GM12878 (cell line): ENCODE measurements at regions not wholly inside any gene's neighbourhood (a gene's known extent, or its start where the extent isn't known, plus 50 kb on each side); places are given as distances from the start of the nearest gene placed in this dataset.

Source experiments
- BCLAF1 ChIP-seq: fragments of 450-650 bp; IDR thresholded peaks from 2 replicates; pipeline ENCODE4 v1.6.1; 2017; ENCODE audit warnings: antibody characterized with exemption, mild to moderate bottlenecking, moderate library complexity
- DPF2 ChIP-seq: fragments of 450-650 bp; IDR thresholded peaks from 2 replicates; pipeline ENCODE4 v1.6.1; 2017; ENCODE audit warnings: mild to moderate bottlenecking
- EGR1 ChIP-seq, 2 experiments: IDR thresholded peaks; 1 replicate in 1 of 2; 2 replicates in 1 of 2; pipeline ENCODE4 v1.6.1; 2011 to 2012; ENCODE audit warnings: low read depth in 2 of 2, low read length in 2 of 2, borderline replicate concordance in 1 of 2, mild to moderate bottlenecking in 1 of 2, moderate library complexity in 1 of 2
- ESRRA ChIP-seq: IDR thresholded peaks from 2 replicates; pipeline ENCODE4 v1.6.1; 2012; ENCODE audit warnings: mild to moderate bottlenecking, low read length, improper control_type of control experiment
- GATAD2B ChIP-seq: fragments of 450-650 bp; conservative IDR thresholded peaks from 2 replicates; pipeline ENCODE4 v1.6.1; 2017; ENCODE audit warnings: low read depth, mild to moderate bottlenecking, moderate library complexity
- IRF4 ChIP-seq: IDR thresholded peaks from 2 replicates; pipeline ENCODE4 v1.6.1; 2011; ENCODE audit warnings: low read depth, low read length
- MEF2A ChIP-seq: IDR thresholded peaks from 2 replicates; pipeline ENCODE4 v1.6.1; 2011; ENCODE audit warnings: low read depth, mild to moderate bottlenecking, low read length, moderate library complexity; ENCODE audit not compliant: insufficient read depth
- MLLT1 ChIP-seq: fragments of 450-650 bp; IDR thresholded peaks from 2 replicates; pipeline ENCODE4 v1.6.1; 2016; ENCODE audit warnings: mild to moderate bottlenecking
- MTA2 ChIP-seq: fragments of 450-650 bp; IDR thresholded peaks from 2 replicates; pipeline ENCODE4 v1.6.1; 2016; ENCODE audit warnings: low read depth, mild to moderate bottlenecking, moderate library complexity
- MTA3 ChIP-seq: IDR thresholded peaks from 2 replicates; pipeline ENCODE4 v1.6.1; 2012; ENCODE audit warnings: low read length, inconsistent platforms, borderline replicate concordance
- MYB ChIP-seq: fragments of 150-350 bp; IDR thresholded peaks from 2 replicates; pipeline ENCODE4 v1.6.1; 2014; ENCODE audit warnings: mild to moderate bottlenecking, low read depth, low read length, borderline replicate concordance
- NFYA ChIP-seq: IDR thresholded peaks from 2 replicates; pipeline ENCODE4 v1.6.1; 2011; ENCODE audit warnings: low read depth, mild to moderate bottlenecking, low read length, improper control_type of control experiment, borderline replicate concordance
- PAX8 ChIP-seq: fragments of 450-650 bp; IDR thresholded peaks from 2 replicates; pipeline ENCODE4 v1.6.1; 2017; ENCODE audit warnings: mild to moderate bottlenecking, moderate library complexity
- PBX3 ChIP-seq: IDR thresholded peaks from 2 replicates; pipeline ENCODE4 v1.6.1; 2011; ENCODE audit warnings: mild to moderate bottlenecking, low read depth, low read length, moderate library complexity; ENCODE audit not compliant: insufficient replicate concordance
- RAD51 ChIP-seq: fragments of 450-650 bp; IDR thresholded peaks from 2 replicates; pipeline ENCODE4 v1.6.1; 2016; ENCODE audit warnings: moderate library complexity, mild to moderate bottlenecking, inconsistent platforms
- SKIL ChIP-seq: fragments of 450-650 bp; IDR thresholded peaks from 2 replicates; pipeline ENCODE4 v1.6.1; 2017; ENCODE audit warnings: mild to moderate bottlenecking, low read depth, inconsistent platforms; ENCODE audit not compliant: poor library complexity, severe bottlenecking
- SP1 ChIP-seq: IDR thresholded peaks from one replicate; pipeline ENCODE4 v1.6.1; 2011; ENCODE audit warnings: low read depth, low read length
- ZNF274 ChIP-seq: IDR thresholded peaks from one replicate; pipeline ENCODE4 v1.8.0; 2011; ENCODE audit not compliant: insufficient read length, insufficient read depth
- ZNF687 ChIP-seq: fragments of 450-650 bp; IDR thresholded peaks from 2 replicates; pipeline ENCODE4 v1.6.1; 2017; ENCODE audit warnings: mild to moderate bottlenecking, moderate library complexity

- TF ChIP-seq BCLAF1 = no peak
- TF ChIP-seq ESRRA = no peak
- no peak for TF ChIP-seq SP1
- 0 out of 2 replicates have a peak, but pooled peaks have one; percentile 27 for TF ChIP-seq DPF2
- no peak for TF ChIP-seq SKIL
- TF ChIP-seq MTA3 = no peak
- no peak for TF ChIP-seq PAX8
- TF ChIP-seq ZNF274 = no peak
- TF ChIP-seq MTA2 = peak; percentile 37; the same call in 1 of the 2 replicates
- no peak for TF ChIP-seq MLLT1
- no peak for TF ChIP-seq MEF2A
- 0 out of 2 replicates have a peak, but pooled peaks have one; percentile 33 for TF ChIP-seq GATAD2B
- TF ChIP-seq MYB = no peak
- TF ChIP-seq RAD51 = no peak
- no peak for TF ChIP-seq ZNF687
- no peak for TF ChIP-seq NFYA
- 0 out of 2 replicates have a peak, but pooled peaks have one; percentile 14 for TF ChIP-seq IRF4
- TF ChIP-seq EGR1 (IDR thresholded peaks at IDR 0.05; ENCODE audit: borderline replicate concordance in 1 of 2, low read depth in 2 of 2, low read length in 2 of 2) = no peak
- no peak for TF ChIP-seq PBX3
Observed at GRCh38 chr12:91833780-91834359, 311.8 kb downstream of the BTG1 start (continued).
